Skin of body (tissue), 1 donor: ENCODE measurements at regions not wholly inside any gene's neighbourhood (a gene's known extent, or its start where the extent isn't known, plus 50 kb on each side); places are given as distances from the start of the nearest gene placed in this dataset.
"Not testable (repeated sequence)": the region's sequence is repeated elsewhere in the genome, so short reads cannot be mapped to it uniquely, and the experiment has no call there.

ENCODE experiments used
- DNase-seq: peaks from one replicate; lab custom pipeline; 2025; lab: John Stamatoyannopoulos, UW

GRCh38 chr2:56018267-56018666, 94.7 kb upstream of the EFEMP1 start:
- no peak for DNase-seq

DNA sequence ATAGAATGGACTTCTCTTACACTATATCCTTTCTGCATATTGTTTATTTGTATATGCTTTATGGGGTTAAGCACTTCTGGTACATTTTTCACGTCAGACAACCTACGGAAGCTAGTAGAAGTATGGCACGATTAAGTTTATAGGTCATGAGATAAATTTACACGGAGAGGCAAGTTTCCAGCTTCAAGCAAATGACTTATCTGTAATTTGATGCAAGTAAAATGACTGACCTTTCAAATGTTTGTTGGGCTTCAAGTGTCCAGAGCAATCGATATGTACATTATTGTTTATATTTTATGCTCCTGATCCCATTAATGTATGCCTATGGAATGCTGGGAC, 97.5 kb upstream of the EFEMP1 start:
- no peak for DNase-seq

GRCh38 chr2:56021579-56021978, 98.0 kb upstream of the EFEMP1 start:
- DNase-seq: no peak

GRCh38 chr2:56025469-56026193, 102.0 kb upstream of the EFEMP1 start:
- DNase-seq: no peak

DNA sequence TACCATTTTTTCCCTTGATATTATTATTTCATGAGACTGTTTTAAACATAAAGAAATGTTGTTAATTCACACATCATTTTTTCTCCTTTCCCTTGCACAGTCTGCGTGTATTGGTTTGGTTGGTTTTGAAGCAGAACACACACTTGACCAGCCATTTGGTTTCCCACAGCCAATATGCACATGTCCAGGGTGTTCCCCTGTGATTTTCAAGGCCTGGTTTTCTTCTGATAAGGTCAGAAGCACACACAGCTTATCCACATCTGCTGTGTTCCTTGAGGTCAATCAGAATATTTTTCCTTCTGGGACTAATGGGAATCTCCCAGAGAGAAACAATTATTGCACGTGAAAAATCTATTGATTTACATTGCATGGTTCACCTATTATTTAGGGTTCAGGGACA, 103.2 kb upstream of the EFEMP1 start:
- no peak for DNase-seq

DNA sequence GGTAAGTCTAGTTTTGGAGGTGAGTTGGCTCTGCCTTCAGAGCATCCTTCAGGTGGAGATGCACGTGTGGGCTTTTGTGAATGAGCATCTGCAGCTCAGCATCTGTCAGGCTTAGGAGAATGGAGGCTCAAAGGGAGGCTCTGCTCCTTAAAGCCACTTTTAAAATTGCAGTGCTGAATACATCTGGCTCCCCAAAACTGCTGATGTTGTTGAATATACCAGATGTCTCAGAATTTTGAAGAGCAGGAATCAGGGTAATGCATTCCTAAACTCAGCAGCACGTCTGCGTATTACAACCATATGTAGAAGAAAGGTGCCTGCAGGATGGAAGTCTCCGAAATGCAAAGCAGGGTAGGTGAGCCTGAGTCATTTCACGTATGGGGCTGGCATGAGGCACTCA, 106.5 kb upstream of the EFEMP1 start:
- no peak for DNase-seq

- no peak for DNase-seq
Measured at GRCh38 chr2:56030901-56031300, 107.3 kb upstream of the EFEMP1 start.

DNA sequence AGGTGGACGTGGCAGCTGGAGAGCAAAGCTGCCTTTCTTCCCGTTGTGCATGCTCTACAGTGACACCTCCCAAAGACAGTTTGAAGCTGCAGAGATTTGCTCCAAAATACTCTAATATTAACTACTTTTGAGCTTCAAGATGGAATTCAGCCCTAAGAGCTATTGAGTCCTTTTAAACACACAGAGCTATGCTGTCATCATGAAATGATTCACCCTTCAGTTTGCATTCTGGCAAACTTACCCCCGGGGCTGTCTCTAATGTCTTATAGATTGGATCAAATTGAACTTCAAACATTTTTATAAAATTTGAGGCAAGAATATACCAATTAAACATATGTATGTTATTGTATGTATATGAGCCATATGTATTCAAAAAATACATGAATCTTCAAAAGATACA, 110.7 kb upstream of the EFEMP1 start:
- DNase-seq: no peak

DNA sequence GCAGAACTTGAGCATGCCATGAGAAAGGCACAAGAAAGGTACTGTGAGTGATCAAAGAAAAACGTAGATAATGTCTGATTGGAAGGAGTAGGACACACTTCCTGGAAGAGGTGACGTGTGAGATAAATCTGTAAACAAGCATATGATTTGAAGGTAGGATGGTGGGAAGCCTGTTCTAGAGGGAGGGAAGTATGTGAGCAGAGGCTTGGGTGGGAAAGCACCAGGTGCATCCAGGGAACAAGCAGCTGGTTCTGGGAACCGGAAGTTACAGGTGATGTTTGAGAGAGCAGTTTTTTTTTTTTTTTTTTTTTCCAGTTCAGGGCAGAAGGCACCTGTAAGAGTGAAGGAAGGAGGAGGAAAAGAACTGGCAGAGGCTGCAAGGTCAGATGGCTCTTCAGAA, 116.6 kb upstream of the EFEMP1 start:
- DNase-seq: no peak

GRCh38 chr2:56040834-56041233, 117.3 kb upstream of the EFEMP1 start:
- no peak for DNase-seq

GRCh38 chr2:56047136-56047535, 123.6 kb upstream of the EFEMP1 start:
- DNase-seq: no peak

GRCh38 chr2:56049233-56049845, 125.8 kb upstream of the EFEMP1 start:
- no peak for DNase-seq

DNA sequence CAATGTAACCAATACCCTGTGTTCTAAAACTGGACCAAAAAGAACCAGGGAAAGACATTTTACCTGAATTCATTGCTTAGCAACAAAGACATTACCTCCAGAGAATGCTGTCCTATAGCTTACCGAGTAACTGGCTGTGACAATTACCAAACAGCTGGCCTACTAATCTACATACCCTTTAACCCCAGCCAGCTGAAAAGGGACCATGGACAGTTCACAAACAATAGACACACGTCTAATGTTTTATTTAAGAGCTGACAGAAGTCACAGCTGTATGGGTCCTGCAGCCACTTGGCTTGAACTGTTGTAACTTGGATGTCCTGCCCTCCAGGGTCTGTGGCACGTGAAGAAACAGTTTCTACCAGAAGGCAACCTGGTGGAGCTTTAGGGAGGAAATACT, 130.1 kb upstream of the EFEMP1 start:
- DNase-seq: no peak

DNA sequence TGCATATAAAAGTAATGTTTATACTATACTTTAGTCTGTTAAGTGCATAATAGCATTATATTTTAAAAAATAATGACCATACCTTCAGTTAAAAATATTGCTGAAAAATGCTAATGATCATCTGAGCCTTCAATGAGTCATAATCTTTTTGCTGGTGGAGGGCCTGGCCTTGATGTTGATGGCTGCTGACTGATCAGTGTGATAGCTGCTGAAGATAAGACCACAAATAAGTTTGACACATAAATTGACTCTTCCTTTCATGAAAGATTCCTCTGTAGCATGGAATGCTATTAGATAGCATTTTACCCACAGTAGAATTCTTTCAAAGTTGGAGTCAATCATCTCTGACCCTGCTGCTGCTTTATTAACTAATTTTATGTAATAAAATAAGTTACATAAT, 128.4 kb upstream of the CCDC85A start:
- no peak for DNase-seq

DNA sequence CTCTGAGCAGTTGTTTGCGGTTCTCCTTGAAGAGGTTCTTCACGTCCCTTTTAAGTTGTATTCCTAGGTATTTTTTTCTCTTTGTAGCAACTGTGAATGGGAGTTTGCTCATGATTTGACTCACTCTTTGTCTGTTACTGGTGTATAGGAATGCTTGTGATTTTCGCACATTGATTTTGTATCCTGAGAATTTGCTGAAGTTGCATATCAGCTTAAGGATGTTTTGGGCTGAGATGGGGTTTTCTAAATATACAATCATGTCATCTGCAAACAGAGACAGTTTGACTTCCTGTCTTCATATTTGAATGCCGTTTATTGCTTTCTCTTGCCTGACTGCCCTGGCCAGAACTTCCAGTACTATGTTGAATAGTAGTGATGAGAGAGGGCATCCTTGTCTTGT, 122.5 kb upstream of the CCDC85A start:
- DNase-seq: not testable (repeated sequence)

DNA sequence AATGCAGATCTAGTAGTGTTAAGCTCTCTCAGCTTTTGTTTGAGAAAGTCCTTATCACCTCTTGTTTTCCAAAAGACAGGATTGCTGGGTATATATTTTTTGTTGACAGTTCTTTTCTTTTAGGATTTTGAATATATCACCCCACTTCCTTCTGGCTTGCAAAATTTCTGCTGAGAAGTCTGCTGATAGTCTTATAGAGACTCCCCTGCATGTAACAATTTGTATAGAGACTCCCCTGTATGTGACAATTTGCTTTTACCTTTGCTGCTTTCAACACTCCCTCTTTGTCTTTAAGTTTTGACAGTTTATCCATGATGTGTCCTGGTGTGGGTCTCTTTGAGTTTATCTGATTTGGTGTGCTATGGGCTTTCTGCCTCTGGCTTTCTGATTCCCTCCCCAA, 115.0 kb upstream of the CCDC85A start:
- no peak for DNase-seq

- DNase-seq: no peak
Measured at GRCh38 chr2:56077359-56077915, 106.4 kb upstream of the CCDC85A start.

- DNase-seq: no peak
Measured at GRCh38 chr2:56082665-56083064, 101.1 kb upstream of the CCDC85A start.

- no peak for DNase-seq
Measured at GRCh38 chr2:56084111-56084901, 99.5 kb upstream of the CCDC85A start.

GRCh38 chr2:56086336-56086735, 97.5 kb upstream of the CCDC85A start:
- DNase-seq: no peak

GRCh38 chr2:56088411-56088810, 95.4 kb upstream of the CCDC85A start:
- no peak for DNase-seq

DNA sequence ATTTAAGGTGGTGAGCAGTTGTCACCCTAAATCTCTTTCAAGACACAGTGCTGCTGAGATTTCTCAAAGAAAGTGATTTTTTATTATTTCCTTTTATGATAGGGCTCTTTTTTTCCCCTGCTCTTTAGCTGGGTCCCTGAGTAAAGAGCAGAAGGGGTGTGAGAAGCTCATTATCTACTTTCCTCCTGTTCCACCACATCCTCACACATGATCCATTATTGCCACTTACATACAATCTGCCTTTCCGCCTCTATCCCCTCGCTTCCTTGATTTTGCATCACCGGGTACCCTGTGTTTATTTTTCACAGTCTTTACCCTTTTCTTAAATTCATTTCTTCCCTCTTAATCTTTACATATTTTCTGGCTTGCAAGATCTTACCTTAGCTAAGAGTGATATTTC, 93.9 kb upstream of the CCDC85A start:
- DNase-seq: no peak

- no peak for DNase-seq
Measured at GRCh38 chr2:56099963-56100362, 83.8 kb upstream of the CCDC85A start.
